SU-DHL-6 (cell line): ENCODE measurements at regions not wholly inside any gene's neighbourhood (a gene's known extent, or its start where the extent isn't known, plus 50 kb on each side); places are given as distances from the start of the nearest gene placed in this dataset.

Source experiments
- H2AFZ ChIP-seq: fragments of 200-600 bp; sonication (generic); 2 replicates; pipeline ENCODE4 v1.6.1; 2014; ENCODE audit warnings: low read depth, mild to moderate bottlenecking, moderate library complexity, mixed read lengths, antibody characterized with exemption, low read length; ENCODE audit not compliant: severe bottlenecking
- H3F3A ChIP-seq: fragments of 200-600 bp; shearing (Covaris generic); 2 replicates; pipeline ENCODE4 v1.6.0; 2016; ENCODE audit warnings: antibody characterized with exemption, mild to moderate bottlenecking; ENCODE audit not compliant: insufficient read depth
- H3K27ac ChIP-seq: fragments of 200-600 bp; sonication (generic); 2 replicates; pipeline ENCODE4 v1.5.1; 2016; ENCODE audit warnings: low read depth, mild to moderate bottlenecking, low read length, moderate library complexity, mixed read lengths
- H3K27me3 ChIP-seq: fragments of 200-600 bp; sonication (generic), shearing (Covaris generic); 2 replicates; pipeline ENCODE4 v1.6.0; 2014; ENCODE audit warnings: mild to moderate bottlenecking, low read length
- H3K36me3 ChIP-seq: fragments of 200-600 bp; sonication (generic); 2 replicates; pipeline ENCODE4 v1.6.1; 2014; ENCODE audit warnings: mild to moderate bottlenecking, low read length, mixed read lengths
- H3K4me2 ChIP-seq: fragments of 300-600, 200-600 bp; shearing (Covaris generic), sonication (generic); 2 replicates; pipeline ENCODE4 v1.6.0; 2014; ENCODE audit warnings: low read length, low read depth, mild to moderate bottlenecking; ENCODE audit not compliant: poor library complexity, severe bottlenecking
- H3K4me3 ChIP-seq: fragments of 200-600 bp; sonication (generic); 2 replicates; pipeline ENCODE4 v1.5.1; 2014; ENCODE audit warnings: antibody characterized with exemption, low read length, mild to moderate bottlenecking, mixed read lengths; ENCODE audit not compliant: insufficient read depth, poor library complexity, severe bottlenecking
- H3K79me2 ChIP-seq: fragments of 200-600 bp; sonication (generic); 2 replicates; pipeline ENCODE4 v1.6.1; 2014; ENCODE audit warnings: mild to moderate bottlenecking, low read length, moderate library complexity; ENCODE audit not compliant: insufficient read depth
- H3K9ac ChIP-seq: fragments of 200-600 bp; sonication (generic); 2 replicates; pipeline ENCODE4 v1.7.0; 2014; ENCODE audit warnings: mild to moderate bottlenecking, low read length
- H3K9me2 ChIP-seq: fragments of 200-600 bp; sonication (generic); replicated peaks from 2 replicates; pipeline ENCODE4 v1.6.1; 2014; ENCODE audit warnings: low read length; ENCODE audit not compliant: insufficient read depth
- H3K9me3 ChIP-seq: fragments of 200-600 bp; sonication (generic); 2 replicates; pipeline ENCODE4 v1.6.1; 2014; ENCODE audit warnings: low read length, mixed read lengths; ENCODE audit not compliant: insufficient read depth
- H4K20me1 ChIP-seq: fragments of 200-600 bp; sonication (generic); 2 replicates; pipeline ENCODE4 v1.6.1; 2014; ENCODE audit warnings: low read depth, mild to moderate bottlenecking, antibody characterized with exemption, low read length, moderate library complexity, mixed read lengths
- EZH2phosphoT487 ChIP-seq: fragments of 200-600 bp; sonication (generic), shearing (Covaris generic); conservative IDR thresholded peaks from 2 replicates; pipeline ENCODE4 v1.6.1; 2018; ENCODE audit warnings: mild to moderate bottlenecking, antibody characterized with exemption, low read length, moderate library complexity, mixed read lengths
- TF ChIP-seq, protein P1 (sequence below): fragments of 200-600 bp; sonication (generic); IDR thresholded peaks from one replicate; pipeline ENCODE4 v1.5.1; 2017; ENCODE audit warnings: antibody characterized with exemption, mild to moderate bottlenecking, low read length, moderate library complexity; ENCODE audit not compliant: insufficient read depth, poor library complexity, severe bottlenecking

DNA sequence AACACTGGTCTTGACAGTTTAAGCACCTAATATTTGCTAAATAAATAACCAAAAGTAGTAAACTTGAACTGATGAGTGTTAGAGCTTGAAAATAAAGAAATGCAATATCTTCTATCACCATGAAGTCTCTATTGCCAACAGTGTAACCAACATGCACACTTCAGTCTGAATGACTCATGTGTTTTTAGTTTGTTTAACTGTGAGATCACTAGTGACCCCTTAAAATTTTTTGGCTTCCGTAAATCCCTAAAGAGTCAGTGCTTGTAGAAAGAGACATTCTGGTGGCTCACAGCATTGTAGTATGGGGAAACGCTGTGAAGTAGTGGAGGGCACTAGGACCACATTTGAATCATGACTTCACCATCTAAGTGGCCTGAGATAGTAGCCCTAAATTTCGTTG, 341.1 kb downstream of the PMP22 start:
- Histone ChIP-seq H3K27me3 (no peaks in the 10 kb centered on the region), H3K9me3 (no peaks in the 10 kb centered on the region), H4K20me1 (no peaks in the 10 kb centered on the region), H3K4me3 (no peak overlapping the region), H3K9ac (no peak overlapping the region), H3K79me2 (no peaks in the 10 kb centered on the region), H3K9me2 (no peaks in the 10 kb centered on the region), H2AFZ (no peak overlapping the region), H3K4me2 (no peak overlapping the region), H3K36me3 (no peaks in the 10 kb centered on the region), H3F3A (no peaks in the 10 kb centered on the region), H3K27ac (no peak overlapping the region)
- TF ChIP-seq, protein P1, sequence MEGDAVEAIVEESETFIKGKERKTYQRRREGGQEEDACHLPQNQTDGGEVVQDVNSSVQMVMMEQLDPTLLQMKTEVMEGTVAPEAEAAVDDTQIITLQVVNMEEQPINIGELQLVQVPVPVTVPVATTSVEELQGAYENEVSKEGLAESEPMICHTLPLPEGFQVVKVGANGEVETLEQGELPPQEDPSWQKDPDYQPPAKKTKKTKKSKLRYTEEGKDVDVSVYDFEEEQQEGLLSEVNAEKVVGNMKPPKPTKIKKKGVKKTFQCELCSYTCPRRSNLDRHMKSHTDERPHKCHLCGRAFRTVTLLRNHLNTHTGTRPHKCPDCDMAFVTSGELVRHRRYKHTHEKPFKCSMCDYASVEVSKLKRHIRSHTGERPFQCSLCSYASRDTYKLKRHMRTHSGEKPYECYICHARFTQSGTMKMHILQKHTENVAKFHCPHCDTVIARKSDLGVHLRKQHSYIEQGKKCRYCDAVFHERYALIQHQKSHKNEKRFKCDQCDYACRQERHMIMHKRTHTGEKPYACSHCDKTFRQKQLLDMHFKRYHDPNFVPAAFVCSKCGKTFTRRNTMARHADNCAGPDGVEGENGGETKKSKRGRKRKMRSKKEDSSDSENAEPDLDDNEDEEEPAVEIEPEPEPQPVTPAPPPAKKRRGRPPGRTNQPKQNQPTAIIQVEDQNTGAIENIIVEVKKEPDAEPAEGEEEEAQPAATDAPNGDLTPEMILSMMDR, result no peak
- TF ChIP-seq EZH2phosphoT487, result no peak

DNA sequence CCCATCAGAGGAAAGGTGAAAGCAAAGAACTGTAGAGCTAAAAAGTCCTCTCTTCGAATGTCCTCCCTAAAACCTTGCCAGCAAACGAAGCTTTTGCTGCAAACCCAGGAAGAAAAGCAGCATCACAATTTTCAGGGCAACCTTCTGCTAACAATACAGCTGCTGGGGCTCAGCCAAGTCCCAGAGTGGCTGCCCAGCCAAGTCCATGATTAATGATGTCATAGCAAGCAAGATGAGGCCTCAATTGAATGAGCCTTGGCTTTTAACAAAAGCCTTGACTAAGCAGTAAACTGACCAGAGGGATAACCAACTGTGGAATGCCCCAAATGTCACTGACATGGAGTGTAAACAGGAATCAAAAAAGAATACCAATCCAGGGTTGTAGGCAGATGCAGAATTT, 342.7 kb downstream of the PMP22 start:
- Histone ChIP-seq H4K20me1 (no peaks in the 10 kb centered on the region), H3F3A (no peaks in the 10 kb centered on the region), H3K27me3 (no peaks in the 10 kb centered on the region), H3K36me3 (no peaks in the 10 kb centered on the region), H3K79me2 (no peaks in the 10 kb centered on the region), H3K9me2 (no peaks in the 10 kb centered on the region), H2AFZ (no peak overlapping the region), H3K9ac (no peak overlapping the region), H3K27ac (no peak overlapping the region), H3K4me3 (no peak overlapping the region), H3K9me3 (no peaks in the 10 kb centered on the region), H3K4me2 (no peak overlapping the region)
- no peak for TF ChIP-seq EZH2phosphoT487
- TF ChIP-seq, protein P1, result no peak

DNA sequence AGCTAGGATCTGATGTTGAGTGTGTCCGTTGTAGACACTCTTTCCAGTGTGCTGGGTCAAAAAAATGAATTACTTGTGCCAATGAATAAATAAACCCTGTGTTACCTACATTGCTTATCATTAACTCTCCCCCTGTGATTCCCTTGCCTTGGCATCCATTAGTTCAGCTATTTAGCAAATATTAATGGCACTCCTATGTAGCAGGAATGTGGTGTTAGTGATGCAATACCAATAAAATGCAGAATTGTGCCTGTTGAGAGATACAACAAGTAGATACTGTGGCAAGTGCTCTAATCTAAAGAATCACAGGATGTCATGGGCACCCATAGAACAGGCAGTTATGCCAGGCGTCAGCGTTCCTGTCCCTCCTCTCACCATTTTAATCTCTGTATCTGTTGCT, 343.2 kb downstream of the PMP22 start:
- no peaks in the 10 kb centered on the region for H3K79me2 ChIP-seq
- no peaks in the 10 kb centered on the region for H3F3A ChIP-seq
- H2AFZ ChIP-seq, result no peak overlapping the region
- H3K4me3 ChIP-seq, result no peak overlapping the region
- H3K27me3 ChIP-seq, result no peaks in the 10 kb centered on the region
- H3K36me3 ChIP-seq, result no peaks in the 10 kb centered on the region
- no peaks in the 10 kb centered on the region for H3K9me3 ChIP-seq
- H3K4me2 ChIP-seq, result no peak overlapping the region
- TF ChIP-seq, protein P1, result no peak
- TF ChIP-seq EZH2phosphoT487, result no peak
- H4K20me1 ChIP-seq, result no peaks in the 10 kb centered on the region
- H3K9ac ChIP-seq, result no peak overlapping the region
- H3K9me2 ChIP-seq, result no peaks in the 10 kb centered on the region; the same call in 1 of the 2 replicates
- H3K27ac ChIP-seq, result no peak overlapping the region
